ENCODE measurements at regions not wholly inside any gene's neighbourhood (a gene's known extent, or its start where the extent isn't known, plus 50 kb on each side); places are given as distances from the start of the nearest gene placed in this dataset.

- no peaks in the 10 kb centered on the region for H3K9me3 ChIP-seq (ENCODE audit: control insufficient read depth, insufficient read depth, low read length)
- WGBS (ENCODE audit: insufficient coverage) = 83% methylated on average over 14 of the region's 14 CpGs
- H3K4me3 ChIP-seq (ENCODE audit: low read depth, low read length) = no peak overlapping the region
- no peaks in the 10 kb centered on the region for H3K36me3 ChIP-seq (ENCODE audit: control insufficient read depth, insufficient read depth, low read length)
- peaks cover 29% of the 10 kb centered on the region for H3K4me1 ChIP-seq (ENCODE audit: control insufficient read depth, insufficient read depth, low read length)
- H3K27ac ChIP-seq (ENCODE audit: low read depth, low read length) = no peak overlapping the region
- no peaks in the 10 kb centered on the region for H3K27me3 ChIP-seq (ENCODE audit: control insufficient read depth, insufficient read depth, low read length)
- no peak for DNase-seq (ENCODE audit: low read depth in 4 of 6, low spot score in 6 of 6)
Measured at GRCh38 chr16:86880316-86881117, 302.2 kb downstream of the FOXL1 start.

- Histone ChIP-seq H3K9me3 (ENCODE audit: control insufficient read depth, insufficient read depth, low read length) (no peaks in the 10 kb centered on the region), H3K27ac (ENCODE audit: low read depth, low read length) (no peak overlapping the region), H3K4me1 (ENCODE audit: control insufficient read depth, insufficient read depth, low read length) (peaks cover 29% of the 10 kb centered on the region), H3K36me3 (ENCODE audit: control insufficient read depth, insufficient read depth, low read length) (no peaks in the 10 kb centered on the region), H3K27me3 (ENCODE audit: control insufficient read depth, insufficient read depth, low read length) (no peaks in the 10 kb centered on the region), H3K4me3 (ENCODE audit: low read depth, low read length) (no peak overlapping the region)
- WGBS (ENCODE audit: insufficient coverage) = 76% methylated on average over 10 of the region's 12 CpGs
- DNase-seq (ENCODE audit: low read depth in 4 of 6, low spot score in 6 of 6) = no peak
Measured at GRCh38 chr16:86881118-86881510, 302.8 kb downstream of the FOXL1 start.

GRCh38 chr16:86881861-86882273, 303.5 kb downstream of the FOXL1 start:
- peaks cover 29% of the 10 kb centered on the region for H3K4me1 ChIP-seq (ENCODE audit: control insufficient read depth, insufficient read depth, low read length)
- no peaks in the 10 kb centered on the region for H3K36me3 ChIP-seq (ENCODE audit: control insufficient read depth, insufficient read depth, low read length)
- H3K27me3 ChIP-seq (ENCODE audit: control insufficient read depth, insufficient read depth, low read length) = no peaks in the 10 kb centered on the region
- no peak overlapping the region for H3K27ac ChIP-seq (ENCODE audit: low read depth, low read length)
- 66% methylated on average over 14 of the region's 15 CpGs for WGBS (ENCODE audit: insufficient coverage)
- peak in 1 of 6 donors; percentile 71 for DNase-seq (ENCODE audit: low read depth in 4 of 6, low spot score in 6 of 6)
- H3K4me3 ChIP-seq (ENCODE audit: low read depth, low read length) = no peak overlapping the region
- H3K9me3 ChIP-seq (ENCODE audit: control insufficient read depth, insufficient read depth, low read length) = no peaks in the 10 kb centered on the region

- no peak overlapping the region for H3K4me3 ChIP-seq (ENCODE audit: low read depth, low read length)
- no peaks in the 10 kb centered on the region for H3K36me3 ChIP-seq (ENCODE audit: control insufficient read depth, insufficient read depth, low read length)
- 65% methylated on average over 6 of the region's 6 CpGs for whole genome bisulfite sequencing (ENCODE audit: insufficient coverage)
- H3K27me3 ChIP-seq (ENCODE audit: control insufficient read depth, insufficient read depth, low read length) = no peaks in the 10 kb centered on the region
- H3K4me1 ChIP-seq (ENCODE audit: control insufficient read depth, insufficient read depth, low read length) = peaks cover 29% of the 10 kb centered on the region
- H3K27ac ChIP-seq (ENCODE audit: low read depth, low read length) = no peak overlapping the region
- DNase-seq (ENCODE audit: low read depth in 4 of 6, low spot score in 6 of 6) = peak in 2 of 6 donors; percentile 60 to 67
- no peaks in the 10 kb centered on the region for H3K9me3 ChIP-seq (ENCODE audit: control insufficient read depth, insufficient read depth, low read length)
Measured at GRCh38 chr16:86882586-86883280, 304.4 kb downstream of the FOXL1 start.

- no peak overlapping the region for H3K4me3 ChIP-seq (ENCODE audit: low read depth, low read length)
- no peaks in the 10 kb centered on the region for H3K9me3 ChIP-seq (ENCODE audit: control insufficient read depth, insufficient read depth, low read length)
- WGBS (ENCODE audit: insufficient coverage) = 60% methylated on average over 14 of the region's 14 CpGs
Measured at GRCh38 chr16:86883583-86884389, 305.4 kb downstream of the FOXL1 start.

GRCh38 chr16:86884390-86884650, 306.0 kb downstream of the FOXL1 start:
- DNase-seq (ENCODE audit: low read depth in 4 of 6, low spot score in 6 of 6) = no peak
- no peak overlapping the region for H3K4me3 ChIP-seq (ENCODE audit: low read depth, low read length)
- WGBS (ENCODE audit: insufficient coverage) = no CpG with 5 or more reads among the region's 4 CpGs
- no peak overlapping the region for H3K27ac ChIP-seq (ENCODE audit: low read depth, low read length)
- H3K36me3 ChIP-seq (ENCODE audit: control insufficient read depth, insufficient read depth, low read length) = no peaks in the 10 kb centered on the region
- no peaks in the 10 kb centered on the region for H3K27me3 ChIP-seq (ENCODE audit: control insufficient read depth, insufficient read depth, low read length)
- H3K9me3 ChIP-seq (ENCODE audit: control insufficient read depth, insufficient read depth, low read length) = no peaks in the 10 kb centered on the region
- peaks cover 23% of the 10 kb centered on the region for H3K4me1 ChIP-seq (ENCODE audit: control insufficient read depth, insufficient read depth, low read length)

More at GRCh38 chr16:86883583-86884389, 305.4 kb downstream of the FOXL1 start:
- Histone ChIP-seq H3K4me1 (ENCODE audit: control insufficient read depth, insufficient read depth, low read length) (peaks cover 23% of the 10 kb centered on the region), H3K27me3 (ENCODE audit: control insufficient read depth, insufficient read depth, low read length) (no peaks in the 10 kb centered on the region), H3K27ac (ENCODE audit: low read depth, low read length) (no peak overlapping the region), H3K36me3 (ENCODE audit: control insufficient read depth, insufficient read depth, low read length) (no peaks in the 10 kb centered on the region)
- peak in 1 of 6 donors; percentile 47 for DNase-seq (ENCODE audit: low read depth in 4 of 6, low spot score in 6 of 6)

GRCh38 chr16:86885139-86885538, 306.8 kb downstream of the FOXL1 start:
- Histone ChIP-seq H3K27me3 (ENCODE audit: control insufficient read depth, insufficient read depth, low read length) (no peaks in the 10 kb centered on the region), H3K9me3 (ENCODE audit: control insufficient read depth, insufficient read depth, low read length) (no peaks in the 10 kb centered on the region), H3K27ac (ENCODE audit: low read depth, low read length) (no peak overlapping the region), H3K4me1 (ENCODE audit: control insufficient read depth, insufficient read depth, low read length) (peaks cover 23% of the 10 kb centered on the region), H3K4me3 (ENCODE audit: low read depth, low read length) (no peak overlapping the region), H3K36me3 (ENCODE audit: control insufficient read depth, insufficient read depth, low read length) (no peaks in the 10 kb centered on the region)
- DNase-seq (ENCODE audit: low read depth in 4 of 6, low spot score in 6 of 6) = no peak
- WGBS (ENCODE audit: insufficient coverage) = 98% methylated on average over 4 of the region's 6 CpGs

GRCh38 chr16:86886651-86887050, 308.3 kb downstream of the FOXL1 start:
- Histone ChIP-seq H3K27me3 (ENCODE audit: control insufficient read depth, insufficient read depth, low read length) (no peaks in the 10 kb centered on the region), H3K4me3 (ENCODE audit: low read depth, low read length) (no peak overlapping the region)
- WGBS (ENCODE audit: insufficient coverage) = no CpG with 5 or more reads among the region's 1 CpG

GRCh38 chr16:86887416-86887815, 309.1 kb downstream of the FOXL1 start:
- peaks cover 15% of the 10 kb centered on the region for H3K4me1 ChIP-seq (ENCODE audit: control insufficient read depth, insufficient read depth, low read length)
- no peak for DNase-seq (ENCODE audit: low read depth in 4 of 6, low spot score in 6 of 6)
- H3K9me3 ChIP-seq (ENCODE audit: control insufficient read depth, insufficient read depth, low read length) = no peaks in the 10 kb centered on the region
- H3K27ac ChIP-seq (ENCODE audit: low read depth, low read length) = no peak overlapping the region
- H3K4me3 ChIP-seq (ENCODE audit: low read depth, low read length) = no peak overlapping the region
- H3K27me3 ChIP-seq (ENCODE audit: control insufficient read depth, insufficient read depth, low read length) = no peaks in the 10 kb centered on the region
- no peaks in the 10 kb centered on the region for H3K36me3 ChIP-seq (ENCODE audit: control insufficient read depth, insufficient read depth, low read length)
- 86% methylated on average over 8 of the region's 8 CpGs for WGBS (ENCODE audit: insufficient coverage)

More at GRCh38 chr16:86886651-86887050, 308.3 kb downstream of the FOXL1 start:
- no peak for DNase-seq (ENCODE audit: low read depth in 4 of 6, low spot score in 6 of 6)
- Histone ChIP-seq H3K4me1 (ENCODE audit: control insufficient read depth, insufficient read depth, low read length) (peaks cover 23% of the 10 kb centered on the region), H3K36me3 (ENCODE audit: control insufficient read depth, insufficient read depth, low read length) (no peaks in the 10 kb centered on the region), H3K9me3 (ENCODE audit: control insufficient read depth, insufficient read depth, low read length) (no peaks in the 10 kb centered on the region), H3K27ac (ENCODE audit: low read depth, low read length) (no peak overlapping the region)
